ENCODE measurements at regions not wholly inside any gene's neighbourhood (a gene's known extent, or its start where the extent isn't known, plus 50 kb on each side); places are given as distances from the start of the nearest gene placed in this dataset.

DNA sequence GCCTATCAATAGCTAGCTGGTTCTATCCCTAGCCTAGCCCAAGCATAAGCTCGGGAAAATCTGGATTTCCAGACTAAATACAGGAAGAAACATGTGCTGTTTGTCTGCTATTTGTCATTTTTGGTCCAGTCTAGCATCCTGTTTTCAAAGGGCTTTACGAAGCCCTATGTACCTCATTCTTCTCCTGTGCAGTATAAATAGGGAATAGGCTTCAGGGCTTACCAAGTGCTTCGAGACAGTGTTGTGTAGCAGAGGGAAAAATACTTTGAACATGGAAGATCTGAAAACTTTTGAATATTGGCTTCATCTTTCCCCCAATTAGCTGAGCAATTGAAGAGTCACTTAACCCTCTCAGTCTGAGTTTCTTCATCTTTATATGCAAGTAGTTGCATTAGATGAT, 679.8 kb downstream of the TDRD15 start:
- Histone ChIP-seq H3K4me2 (ENCODE audit: insufficient read depth, low read length) (no peak overlapping the region), H4K20me1 (ENCODE audit: insufficient read depth, low read length) (no peaks in the 10 kb centered on the region), H2AFZ (ENCODE audit: low read depth, low read length) (no peak overlapping the region), H3K4me3 (ENCODE audit: low read depth in 1 of 2, low read length in 2 of 2) (no peak overlapping the region), H3K27me3 (ENCODE audit: insufficient read depth, low read length, poor library complexity) (no peaks in the 10 kb centered on the region), H3K4me1 (ENCODE audit: insufficient read depth, low read length) (no peaks in the 10 kb centered on the region), H3K79me2 (ENCODE audit: insufficient read depth, low read length) (no peaks in the 10 kb centered on the region), H3K27ac (ENCODE audit: low read length) (no peak overlapping the region), H3K36me3 (ENCODE audit: insufficient read depth, low read length) (no peaks in the 10 kb centered on the region), H3K9me3 (ENCODE audit: insufficient read depth, low read length, severe bottlenecking) (no peaks in the 10 kb centered on the region), H3K9ac (ENCODE audit: low read depth, low read length) (no peak overlapping the region)
- TF ChIP-seq EZH2 (IDR thresholded peaks at IDR 0.05; ENCODE audit: borderline replicate concordance, low read depth, low read length, severe bottlenecking): no peak
- TF ChIP-seq, protein P1, sequence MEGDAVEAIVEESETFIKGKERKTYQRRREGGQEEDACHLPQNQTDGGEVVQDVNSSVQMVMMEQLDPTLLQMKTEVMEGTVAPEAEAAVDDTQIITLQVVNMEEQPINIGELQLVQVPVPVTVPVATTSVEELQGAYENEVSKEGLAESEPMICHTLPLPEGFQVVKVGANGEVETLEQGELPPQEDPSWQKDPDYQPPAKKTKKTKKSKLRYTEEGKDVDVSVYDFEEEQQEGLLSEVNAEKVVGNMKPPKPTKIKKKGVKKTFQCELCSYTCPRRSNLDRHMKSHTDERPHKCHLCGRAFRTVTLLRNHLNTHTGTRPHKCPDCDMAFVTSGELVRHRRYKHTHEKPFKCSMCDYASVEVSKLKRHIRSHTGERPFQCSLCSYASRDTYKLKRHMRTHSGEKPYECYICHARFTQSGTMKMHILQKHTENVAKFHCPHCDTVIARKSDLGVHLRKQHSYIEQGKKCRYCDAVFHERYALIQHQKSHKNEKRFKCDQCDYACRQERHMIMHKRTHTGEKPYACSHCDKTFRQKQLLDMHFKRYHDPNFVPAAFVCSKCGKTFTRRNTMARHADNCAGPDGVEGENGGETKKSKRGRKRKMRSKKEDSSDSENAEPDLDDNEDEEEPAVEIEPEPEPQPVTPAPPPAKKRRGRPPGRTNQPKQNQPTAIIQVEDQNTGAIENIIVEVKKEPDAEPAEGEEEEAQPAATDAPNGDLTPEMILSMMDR (IDR thresholded peaks at IDR 0.05; ENCODE audit: borderline replicate concordance, extremely low read depth, low read length, poor library complexity, severe bottlenecking): no peak
- ATAC-seq (ENCODE audit: insufficient read depth, low read depth) (no peak), DNase-seq (no peak)

DNA sequence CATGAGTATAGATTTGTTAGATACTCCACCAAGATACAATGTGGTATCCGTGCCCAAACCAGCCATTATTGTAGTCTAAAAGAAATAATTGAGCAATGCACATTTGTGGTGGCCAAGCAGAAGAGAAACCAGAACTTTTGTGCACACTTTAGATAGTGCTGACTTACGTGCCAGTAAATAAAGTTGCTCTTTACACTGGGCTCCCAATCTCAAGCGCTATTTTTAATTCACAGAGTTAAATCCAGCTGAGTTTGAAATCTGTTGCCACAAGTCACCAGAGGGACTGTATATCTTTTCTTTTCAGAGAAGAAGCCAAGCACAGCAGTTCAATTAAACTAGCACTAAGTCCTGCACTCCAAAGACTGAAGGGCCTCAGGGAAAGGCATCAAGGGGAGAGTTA, 680.4 kb downstream of the TDRD15 start:
- H3K79me2 ChIP-seq (ENCODE audit: insufficient read depth, low read length): no peaks in the 10 kb centered on the region
- H3K4me3 ChIP-seq (ENCODE audit: low read depth in 1 of 2, low read length in 2 of 2): no peak overlapping the region
- H2AFZ ChIP-seq (ENCODE audit: low read depth, low read length): no peak overlapping the region
- no peak overlapping the region for H3K4me2 ChIP-seq (ENCODE audit: insufficient read depth, low read length)
- ATAC-seq (ENCODE audit: insufficient read depth, low read depth) (no peak), DNase-seq (no peak)
- H3K4me1 ChIP-seq (ENCODE audit: insufficient read depth, low read length): no peaks in the 10 kb centered on the region
- no peaks in the 10 kb centered on the region for H3K27me3 ChIP-seq (ENCODE audit: insufficient read depth, low read length, poor library complexity)
- H3K27ac ChIP-seq (ENCODE audit: low read length): no peak overlapping the region
- TF ChIP-seq EZH2 (IDR thresholded peaks at IDR 0.05; ENCODE audit: borderline replicate concordance, low read depth, low read length, severe bottlenecking): no peak
- TF ChIP-seq, protein P1 (IDR thresholded peaks at IDR 0.05; ENCODE audit: borderline replicate concordance, extremely low read depth, low read length, poor library complexity, severe bottlenecking): no peak
- no peak overlapping the region for H3K9ac ChIP-seq (ENCODE audit: low read depth, low read length)
- no peaks in the 10 kb centered on the region for H3K9me3 ChIP-seq (ENCODE audit: insufficient read depth, low read length, severe bottlenecking)
- H3K36me3 ChIP-seq (ENCODE audit: insufficient read depth, low read length): no peaks in the 10 kb centered on the region
- H4K20me1 ChIP-seq (ENCODE audit: insufficient read depth, low read length): no peaks in the 10 kb centered on the region

DNA sequence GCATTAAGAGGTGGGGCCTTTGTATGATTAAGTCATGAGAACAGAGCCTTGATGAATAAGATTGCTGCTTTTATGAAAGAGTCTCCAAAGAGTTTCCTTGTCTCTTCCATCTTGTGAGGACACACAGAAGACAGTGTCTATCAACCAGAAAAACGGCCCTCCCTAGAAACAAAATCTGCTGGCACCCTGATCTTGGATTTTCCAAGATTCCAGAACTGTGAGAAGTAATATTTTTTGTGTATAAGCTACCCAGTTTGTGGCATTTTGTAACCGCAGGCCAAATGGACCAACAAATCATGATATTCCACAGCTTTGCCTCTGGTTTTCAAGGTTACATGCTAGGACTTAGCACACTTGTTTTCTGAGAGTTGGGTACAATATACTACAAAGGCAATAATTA, 687.8 kb downstream of the TDRD15 start:
- Histone ChIP-seq H3K9me3 (ENCODE audit: insufficient read depth, low read length, severe bottlenecking) (no peaks in the 10 kb centered on the region), H3K27ac (ENCODE audit: low read length) (no peak overlapping the region), H3K4me1 (ENCODE audit: insufficient read depth, low read length) (no peaks in the 10 kb centered on the region), H3K79me2 (ENCODE audit: insufficient read depth, low read length) (no peaks in the 10 kb centered on the region), H2AFZ (ENCODE audit: low read depth, low read length) (no peak overlapping the region), H4K20me1 (ENCODE audit: insufficient read depth, low read length) (no peaks in the 10 kb centered on the region), H3K9ac (ENCODE audit: low read depth, low read length) (no peak overlapping the region), H3K27me3 (ENCODE audit: insufficient read depth, low read length, poor library complexity) (no peaks in the 10 kb centered on the region), H3K4me2 (ENCODE audit: insufficient read depth, low read length) (no peak overlapping the region), H3K36me3 (ENCODE audit: insufficient read depth, low read length) (no peaks in the 10 kb centered on the region), H3K4me3 (ENCODE audit: low read depth in 1 of 2, low read length in 2 of 2) (no peak overlapping the region)
- no peak for TF ChIP-seq EZH2 (IDR thresholded peaks at IDR 0.05; ENCODE audit: borderline replicate concordance, low read depth, low read length, severe bottlenecking)
- TF ChIP-seq, protein P1 (IDR thresholded peaks at IDR 0.05; ENCODE audit: borderline replicate concordance, extremely low read depth, low read length, poor library complexity, severe bottlenecking): no peak
- ATAC-seq (ENCODE audit: insufficient read depth, low read depth): no peak
- DNase-seq: no peak

DNA sequence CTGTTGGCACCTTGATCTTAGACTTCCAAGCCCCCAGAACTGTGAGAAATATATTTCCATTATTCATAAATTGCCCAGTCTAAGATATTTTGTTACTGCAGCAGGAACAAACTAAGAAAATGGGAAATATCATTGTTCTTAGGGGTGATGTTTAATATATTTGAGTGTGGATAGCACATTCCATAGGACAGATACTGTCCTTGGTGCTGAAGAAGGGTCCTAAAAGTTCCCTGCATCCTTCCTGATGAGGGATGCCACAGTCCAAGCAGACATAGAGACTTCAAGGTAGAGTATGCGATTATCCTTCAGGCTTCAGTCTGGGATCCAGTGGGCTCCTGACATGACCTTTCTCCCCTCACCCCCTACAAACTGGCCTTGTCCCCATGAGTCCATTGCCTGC, 689.0 kb downstream of the TDRD15 start:
- Histone ChIP-seq H2AFZ (ENCODE audit: low read depth, low read length) (no peak overlapping the region), H3K9me3 (ENCODE audit: insufficient read depth, low read length, severe bottlenecking) (no peaks in the 10 kb centered on the region), H3K9ac (ENCODE audit: low read depth, low read length) (no peak overlapping the region), H4K20me1 (ENCODE audit: insufficient read depth, low read length) (no peaks in the 10 kb centered on the region), H3K36me3 (ENCODE audit: insufficient read depth, low read length) (no peaks in the 10 kb centered on the region), H3K4me3 (ENCODE audit: low read depth in 1 of 2, low read length in 2 of 2) (no peak overlapping the region), H3K27me3 (ENCODE audit: insufficient read depth, low read length, poor library complexity) (no peaks in the 10 kb centered on the region), H3K27ac (ENCODE audit: low read length) (no peak overlapping the region), H3K79me2 (ENCODE audit: insufficient read depth, low read length) (no peaks in the 10 kb centered on the region), H3K4me1 (ENCODE audit: insufficient read depth, low read length) (no peaks in the 10 kb centered on the region), H3K4me2 (ENCODE audit: insufficient read depth, low read length) (no peak overlapping the region)
- DNase-seq (no peak), ATAC-seq (ENCODE audit: insufficient read depth, low read depth) (no peak)
- TF ChIP-seq EZH2 (IDR thresholded peaks at IDR 0.05; ENCODE audit: borderline replicate concordance, low read depth, low read length, severe bottlenecking): no peak
- TF ChIP-seq, protein P1 (IDR thresholded peaks at IDR 0.05; ENCODE audit: borderline replicate concordance, extremely low read depth, low read length, poor library complexity, severe bottlenecking): no peak

Data from DND-41 (cell line).